Stromal cell of bone marrow (primary cell): ENCODE measurements at regions not wholly inside any gene's neighbourhood (a gene's known extent, or its start where the extent isn't known, plus 50 kb on each side); places are given as distances from the start of the nearest gene placed in this dataset.
"Not testable (repeated sequence)": the region's sequence is repeated elsewhere in the genome, so short reads cannot be mapped to it uniquely, and the experiment has no call there.

Source experiments
- DNase-seq: peaks from one replicate; pipeline ENCODE4 v3.0.0-alpha.2; 2012; ENCODE audit warnings: low read depth

- no peak for DNase-seq
Measured at GRCh38 chr2:236899950-236900640, 185.6 kb upstream of the COPS8 start.

GRCh38 chr2:236901956-236902355 is 183.7 kb upstream of the COPS8 start:
- DNase-seq = no peak

- DNase-seq = peak; percentile 20
Measured at GRCh38 chr2:236903978-236904377, 181.7 kb upstream of the COPS8 start.

GRCh38 chr2:236904389-236905263 is 181.1 kb upstream of the COPS8 start:
- DNase-seq = peak; percentile 20

GRCh38 chr2:236905976-236906375 is 179.7 kb upstream of the COPS8 start:
- DNase-seq = no peak

- DNase-seq = no peak
Measured at GRCh38 chr2:236908439-236909192, 177.1 kb upstream of the COPS8 start.

- DNase-seq = no peak
Measured at GRCh38 chr2:236909193-236909504, 176.5 kb upstream of the COPS8 start.

GRCh38 chr2:236909802-236910201 is 175.9 kb upstream of the COPS8 start:
- no peak for DNase-seq

- no peak for DNase-seq
Measured at GRCh38 chr2:236910781-236911495, 174.8 kb upstream of the COPS8 start.

- no peak for DNase-seq
Measured at GRCh38 chr2:236912326-236913120, 173.2 kb upstream of the COPS8 start.

GRCh38 chr2:236915186-236915585 is 170.5 kb upstream of the COPS8 start:
- no peak for DNase-seq

- DNase-seq = no peak
Measured at GRCh38 chr2:236915726-236916125, 170.0 kb upstream of the COPS8 start.

- no peak for DNase-seq
Measured at GRCh38 chr2:236916181-236916580, 169.5 kb upstream of the COPS8 start.

- DNase-seq = no peak
Measured at GRCh38 chr2:236916651-236917050, 169.0 kb upstream of the COPS8 start.

GRCh38 chr2:236917164-236917563 is 168.5 kb upstream of the COPS8 start:
- DNase-seq = no peak

- DNase-seq = no peak
Measured at GRCh38 chr2:236918545-236918944, 167.1 kb upstream of the COPS8 start.

GRCh38 chr2:236919209-236919608 is 166.5 kb upstream of the COPS8 start:
- no peak for DNase-seq

- not testable (repeated sequence) for DNase-seq
Measured at GRCh38 chr2:236919801-236920379, 165.8 kb upstream of the COPS8 start.

- no peak for DNase-seq
Measured at GRCh38 chr2:236922061-236922460, 163.6 kb upstream of the COPS8 start.

GRCh38 chr2:236928380-236929037 is 157.2 kb upstream of the COPS8 start:
- DNase-seq = no peak
